ENCODE measurements at regions not wholly inside any gene's neighbourhood (a gene's known extent, or its start where the extent isn't known, plus 50 kb on each side); places are given as distances from the start of the nearest gene placed in this dataset.

- Histone ChIP-seq H3K4me1 (ENCODE audit: control insufficient read depth in 1 of 2, insufficient read depth in 2 of 2, low read depth in 1 of 2, low read length in 1 of 2) (no peaks in the 10 kb centered on the region), H3K4me2 (no peak overlapping the region), H3K4me3 (ENCODE audit: low read depth in 2 of 2, low read length in 1 of 2) (no peak overlapping the region), H3K79me2 (ENCODE audit: insufficient read depth) (no peaks in the 10 kb centered on the region), H4K20me1 (ENCODE audit: insufficient read depth) (no peaks in the 10 kb centered on the region), H3K9ac (no peak overlapping the region), H3F3A (replicated peaks; ENCODE audit: insufficient read depth) (no peaks in the 10 kb centered on the region), H3K27me3 (ENCODE audit: insufficient read depth) (no peaks in the 10 kb centered on the region), H2AFZ (ENCODE audit: low read depth) (no peak overlapping the region), H3K36me3 (replicated peaks in 1 of 2; ENCODE audit: control insufficient read depth in 1 of 2, insufficient read depth in 2 of 2, low read length in 1 of 2) (no peaks in the 10 kb centered on the region), H3K9me3 (no peaks in the 10 kb centered on the region), H3K27ac (ENCODE audit: low read depth in 2 of 2, low read length in 1 of 2) (no peak overlapping the region), H3K9me2 (no peaks in the 10 kb centered on the region)
- ChIA-PET POLR2A (no interaction called here), CTCF (no interaction called here)
- 65% methylated on average over 5 of the region's 5 CpGs for WGBS (ENCODE audit: low lambda C conversion rate)
- no peak for TF ChIP-seq TAF1 (IDR thresholded peaks at IDR 0.05; ENCODE audit: borderline replicate concordance, low read depth, low read length)
- no peak for TF ChIP-seq REST (IDR thresholded peaks at IDR 0.05; ENCODE audit: low read depth, low read length)
- no peak for TF ChIP-seq CTCF (IDR thresholded peaks at IDR 0.05)
- TF ChIP-seq SMC3 (IDR thresholded peaks at IDR 0.05; ENCODE audit: low read depth, low read length), result no peak
- no peak for TF ChIP-seq GATA2 (CRISPR knock-in tag; IDR thresholded peaks at IDR 0.05)
- no peak for TF ChIP-seq MAX (IDR thresholded peaks at IDR 0.05; ENCODE audit: low read depth)
- TF ChIP-seq TEAD4 (IDR thresholded peaks at IDR 0.05; ENCODE audit: borderline replicate concordance, insufficient read depth), result no peak
- no peak for TF ChIP-seq IRF3 (IDR thresholded peaks at IDR 0.05; ENCODE audit: low read depth, low read length)
- TF ChIP-seq EZH2phosphoT487 (IDR thresholded peaks at IDR 0.05; ENCODE audit: borderline replicate concordance, low read depth), result no peak
- DNase-seq, result no peak
Observed at GRCh38 chr1:229793488-229793887, 167.4 kb downstream of the URB2 start.

- Histone ChIP-seq H3K9ac (no peak overlapping the region), H3K9me2 (no peaks in the 10 kb centered on the region), H3F3A (replicated peaks; ENCODE audit: insufficient read depth) (no peaks in the 10 kb centered on the region), H4K20me1 (ENCODE audit: insufficient read depth) (no peaks in the 10 kb centered on the region), H3K4me1 (ENCODE audit: control insufficient read depth in 1 of 2, insufficient read depth in 2 of 2, low read depth in 1 of 2, low read length in 1 of 2) (no peaks in the 10 kb centered on the region), H3K9me3 (no peaks in the 10 kb centered on the region), H2AFZ (ENCODE audit: low read depth) (no peak overlapping the region), H3K36me3 (replicated peaks in 1 of 2; ENCODE audit: control insufficient read depth in 1 of 2, insufficient read depth in 2 of 2, low read length in 1 of 2) (no peaks in the 10 kb centered on the region), H3K79me2 (ENCODE audit: insufficient read depth) (no peaks in the 10 kb centered on the region), H3K27ac (ENCODE audit: low read depth in 2 of 2, low read length in 1 of 2) (no peak overlapping the region), H3K4me3 (ENCODE audit: low read depth in 2 of 2, low read length in 1 of 2) (no peak overlapping the region), H3K4me2 (no peak overlapping the region), H3K27me3 (ENCODE audit: insufficient read depth) (no peaks in the 10 kb centered on the region)
- CTCF ChIA-PET, result no interaction called here
- POLR2A ChIA-PET, result no interaction called here
- WGBS (ENCODE audit: low lambda C conversion rate), result 58% methylated on average over 3 of the region's 3 CpGs
- no peak for DNase-seq
- no peak for TF ChIP-seq ELF1 (IDR thresholded peaks at IDR 0.05)
- TF ChIP-seq RXRA (IDR thresholded peaks at IDR 0.05; ENCODE audit: borderline replicate concordance, low read depth), result no peak
- no peak for TF ChIP-seq USF2 (IDR thresholded peaks at IDR 0.05; ENCODE audit: borderline replicate concordance, low read depth, low read length)
- TF ChIP-seq PBX3 (IDR thresholded peaks at IDR 0.05), result no peak
- TF ChIP-seq SMC3 (IDR thresholded peaks at IDR 0.05; ENCODE audit: low read depth, low read length), result no peak
- TF ChIP-seq TCF12 (IDR thresholded peaks at IDR 0.05), result no peak
- TF ChIP-seq FOXJ3 (CRISPR knock-in tag; IDR thresholded peaks at IDR 0.05), result no peak
- TF ChIP-seq TEAD4 (IDR thresholded peaks at IDR 0.05; ENCODE audit: borderline replicate concordance, insufficient read depth), result no peak
- TF ChIP-seq FOSL2 (IDR thresholded peaks at IDR 0.05; ENCODE audit: borderline replicate concordance, low read depth), result no peak
- no peak for TF ChIP-seq POLR2AphosphoS5 (IDR thresholded peaks at IDR 0.05; ENCODE audit: low read depth, low read length)
Observed at GRCh38 chr1:229798558-229798957, 172.5 kb downstream of the URB2 start.

Data from SK-N-SH (cell line).